NCI-H82 (cell line): ENCODE measurements at regions not wholly inside any gene's neighbourhood (a gene's known extent, or its start where the extent isn't known, plus 50 kb on each side); places are given as distances from the start of the nearest gene placed in this dataset.

Source experiments
- DNase-seq: peaks from one replicate; lab custom pipeline; 2025; lab: John Stamatoyannopoulos, UW

- DNase-seq = no peak
These were observed 451.0 kb upstream of the SALL3 start for GRCh38 chr18:78528411-78529258.

- no peak for DNase-seq
These were observed 448.0 kb upstream of the SALL3 start for GRCh38 chr18:78531637-78532036.

- DNase-seq = no peak
These were observed 440.8 kb upstream of the SALL3 start for GRCh38 chr18:78538669-78539440.

GRCh38 chr18:78540636-78541529, 438.7 kb upstream of the SALL3 start:
- no peak for DNase-seq

GRCh38 chr18:78542204-78542603, 437.4 kb upstream of the SALL3 start:
- no peak for DNase-seq

- DNase-seq = no peak
These were observed 436.4 kb upstream of the SALL3 start for GRCh38 chr18:78543201-78543725.

GRCh38 chr18:78546281-78546680, 433.3 kb upstream of the SALL3 start:
- DNase-seq = no peak

GRCh38 chr18:78547817-78548216, 431.8 kb upstream of the SALL3 start:
- DNase-seq = no peak

- no peak for DNase-seq
These were observed 431.2 kb upstream of the SALL3 start for GRCh38 chr18:78548261-78549058.

GRCh38 chr18:78549971-78550370, 429.6 kb upstream of the SALL3 start:
- DNase-seq = no peak

GRCh38 chr18:78554944-78555608, 424.5 kb upstream of the SALL3 start:
- DNase-seq = no peak

- DNase-seq = no peak
These were observed 422.2 kb upstream of the SALL3 start for GRCh38 chr18:78557371-78557770.

GRCh38 chr18:78558101-78558810, 421.4 kb upstream of the SALL3 start:
- DNase-seq = no peak

- no peak for DNase-seq
These were observed 420.7 kb upstream of the SALL3 start for GRCh38 chr18:78558948-78559347.

- no peak for DNase-seq
These were observed 420.0 kb upstream of the SALL3 start for GRCh38 chr18:78559584-78559983.

GRCh38 chr18:78561757-78562510, 417.7 kb upstream of the SALL3 start:
- no peak for DNase-seq

GRCh38 chr18:78562531-78562961, 417.1 kb upstream of the SALL3 start:
- DNase-seq = no peak

GRCh38 chr18:78563110-78563509, 416.5 kb upstream of the SALL3 start:
- DNase-seq = no peak

GRCh38 chr18:78564030-78564429, 415.6 kb upstream of the SALL3 start:
- DNase-seq = no peak
